ENCODE measurements at regions not wholly inside any gene's neighbourhood (a gene's known extent, or its start where the extent isn't known, plus 50 kb on each side); places are given as distances from the start of the nearest gene placed in this dataset.
A peak's percentile ranks its signal among the peaks of the same experiment; 100 is the strongest.
"Not testable (repeated sequence)": the region's sequence is repeated elsewhere in the genome, so short reads cannot be mapped to it uniquely, and the experiment has no call there.

- no peak for DNase-seq
These were observed 288.4 kb upstream of the DEPDC1 start for GRCh38 chr1:68785328-68785727.

GRCh38 chr1:68788762-68789161, 291.9 kb upstream of the DEPDC1 start:
- DNase-seq: no peak

GRCh38 chr1:68791800-68792199, 294.9 kb upstream of the DEPDC1 start:
- DNase-seq: no peak

GRCh38 chr1:68795956-68796355, 299.1 kb upstream of the DEPDC1 start:
- no peak for DNase-seq

GRCh38 chr1:68796888-68797287, 300.0 kb upstream of the DEPDC1 start:
- no peak for DNase-seq

GRCh38 chr1:68798071-68798470, 301.2 kb upstream of the DEPDC1 start:
- DNase-seq: no peak

- DNase-seq: no peak
These were observed 302.2 kb upstream of the DEPDC1 start for GRCh38 chr1:68799096-68799495.

GRCh38 chr1:68800182-68800581, 303.3 kb upstream of the DEPDC1 start:
- DNase-seq: no peak

GRCh38 chr1:68801440-68801839, 304.6 kb upstream of the DEPDC1 start:
- no peak for DNase-seq

GRCh38 chr1:68805097-68805641, 308.3 kb upstream of the DEPDC1 start:
- no peak for DNase-seq

- DNase-seq: peak; percentile 4
These were observed 311.5 kb upstream of the DEPDC1 start for GRCh38 chr1:68808351-68808750.

GRCh38 chr1:68811806-68812205, 314.9 kb upstream of the DEPDC1 start:
- DNase-seq: no peak

- no peak for DNase-seq
These were observed 315.5 kb upstream of the DEPDC1 start for GRCh38 chr1:68812333-68812732.

GRCh38 chr1:68814067-68814466, 317.2 kb upstream of the DEPDC1 start:
- no peak for DNase-seq

- DNase-seq: no peak
These were observed 318.8 kb upstream of the DEPDC1 start for GRCh38 chr1:68815632-68816031.

GRCh38 chr1:68817505-68818210, 320.8 kb upstream of the DEPDC1 start:
- not testable (repeated sequence) for DNase-seq

GRCh38 chr1:68819190-68819829, 322.4 kb upstream of the DEPDC1 start:
- peak; percentile 6 for DNase-seq

GRCh38 chr1:68820151-68820550, 323.3 kb upstream of the DEPDC1 start:
- no peak for DNase-seq

- no peak for DNase-seq
These were observed 330.0 kb upstream of the DEPDC1 start for GRCh38 chr1:68826836-68827235.

GRCh38 chr1:68827261-68827660, 330.4 kb upstream of the DEPDC1 start:
- no peak for DNase-seq

GRCh38 chr1:68828013-68828412, 331.1 kb upstream of the DEPDC1 start:
- DNase-seq: no peak

- no peak for DNase-seq
These were observed 334.4 kb upstream of the DEPDC1 start for GRCh38 chr1:68831281-68831680.

GRCh38 chr1:68848017-68848416, 351.1 kb upstream of the DEPDC1 start:
- DNase-seq: no peak

- DNase-seq: no peak
These were observed 371.7 kb upstream of the DEPDC1 start for GRCh38 chr1:68868606-68869005.

- DNase-seq: no peak
These were observed 376.3 kb upstream of the DEPDC1 start for GRCh38 chr1:68873144-68873543.
